ENCODE measurements at regions not wholly inside any gene's neighbourhood (a gene's known extent, or its start where the extent isn't known, plus 50 kb on each side); places are given as distances from the start of the nearest gene placed in this dataset.

DNA sequence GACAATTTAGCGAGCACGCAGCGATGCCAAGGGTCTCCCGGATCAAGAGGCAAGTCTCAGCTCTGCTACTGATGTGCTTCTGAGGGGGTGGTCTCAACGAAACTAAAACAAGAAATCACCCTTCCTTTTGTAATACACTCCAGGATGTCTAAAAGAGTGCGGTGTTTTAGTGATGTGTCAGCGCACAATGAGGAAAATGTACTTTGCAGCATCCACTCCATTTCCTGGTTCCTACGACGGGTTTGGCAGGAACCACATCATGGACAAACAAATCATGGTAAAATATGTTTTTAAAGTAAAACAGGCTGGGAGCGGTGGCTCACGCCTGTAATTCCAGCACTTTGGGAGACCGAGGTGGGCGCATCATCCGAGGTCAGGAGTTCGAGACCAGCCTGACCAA is 154.0 kb upstream of the TSC22D1 start:
- TF ChIP-seq, protein P1, sequence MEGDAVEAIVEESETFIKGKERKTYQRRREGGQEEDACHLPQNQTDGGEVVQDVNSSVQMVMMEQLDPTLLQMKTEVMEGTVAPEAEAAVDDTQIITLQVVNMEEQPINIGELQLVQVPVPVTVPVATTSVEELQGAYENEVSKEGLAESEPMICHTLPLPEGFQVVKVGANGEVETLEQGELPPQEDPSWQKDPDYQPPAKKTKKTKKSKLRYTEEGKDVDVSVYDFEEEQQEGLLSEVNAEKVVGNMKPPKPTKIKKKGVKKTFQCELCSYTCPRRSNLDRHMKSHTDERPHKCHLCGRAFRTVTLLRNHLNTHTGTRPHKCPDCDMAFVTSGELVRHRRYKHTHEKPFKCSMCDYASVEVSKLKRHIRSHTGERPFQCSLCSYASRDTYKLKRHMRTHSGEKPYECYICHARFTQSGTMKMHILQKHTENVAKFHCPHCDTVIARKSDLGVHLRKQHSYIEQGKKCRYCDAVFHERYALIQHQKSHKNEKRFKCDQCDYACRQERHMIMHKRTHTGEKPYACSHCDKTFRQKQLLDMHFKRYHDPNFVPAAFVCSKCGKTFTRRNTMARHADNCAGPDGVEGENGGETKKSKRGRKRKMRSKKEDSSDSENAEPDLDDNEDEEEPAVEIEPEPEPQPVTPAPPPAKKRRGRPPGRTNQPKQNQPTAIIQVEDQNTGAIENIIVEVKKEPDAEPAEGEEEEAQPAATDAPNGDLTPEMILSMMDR (IDR thresholded peaks at IDR 0.05; ENCODE audit: low read length) = no peak
- no peak for TF ChIP-seq EZH2 (IDR thresholded peaks at IDR 0.05; ENCODE audit: borderline replicate concordance, low read length)

Measured in OCI-LY1 (cell line).